ENCODE measurements at regions not wholly inside any gene's neighbourhood (a gene's known extent, or its start where the extent isn't known, plus 50 kb on each side); places are given as distances from the start of the nearest gene placed in this dataset.

- DNase-seq: no peak
Measured at GRCh38 chr3:77869423-77869822, 829.5 kb downstream of the ROBO2 start.

- DNase-seq: no peak
Measured at GRCh38 chr3:77871436-77871835, 831.5 kb downstream of the ROBO2 start.

- DNase-seq: no peak
Measured at GRCh38 chr3:77873598-77873997, 833.7 kb downstream of the ROBO2 start.

- no peak for DNase-seq
Measured at GRCh38 chr3:77885381-77885780, 845.5 kb downstream of the ROBO2 start.

GRCh38 chr3:77887611-77888010 lies 847.7 kb downstream of the ROBO2 start:
- no peak for DNase-seq

GRCh38 chr3:77889616-77890015 lies 849.7 kb downstream of the ROBO2 start:
- no peak for DNase-seq

GRCh38 chr3:77898621-77899020 lies 858.7 kb downstream of the ROBO2 start:
- DNase-seq: no peak

GRCh38 chr3:77902675-77903074 lies 862.8 kb downstream of the ROBO2 start:
- DNase-seq: no peak

GRCh38 chr3:77906102-77906709 lies 866.3 kb downstream of the ROBO2 start:
- no peak for DNase-seq

- no peak for DNase-seq
Measured at GRCh38 chr3:77913524-77914174, 873.8 kb downstream of the ROBO2 start.

GRCh38 chr3:77915336-77915735 lies 875.4 kb downstream of the ROBO2 start:
- no peak for DNase-seq

- no peak for DNase-seq
Measured at GRCh38 chr3:77917225-77917624, 877.3 kb downstream of the ROBO2 start.

- no peak for DNase-seq
Measured at GRCh38 chr3:77919244-77919643, 879.3 kb downstream of the ROBO2 start.

- DNase-seq: no peak
Measured at GRCh38 chr3:77931255-77932009, 891.5 kb downstream of the ROBO2 start.

- DNase-seq: no peak
Measured at GRCh38 chr3:77932926-77933325, 893.0 kb downstream of the ROBO2 start.

- no peak for DNase-seq
Measured at GRCh38 chr3:77933926-77934325, 894.0 kb downstream of the ROBO2 start.

GRCh38 chr3:77935418-77935817 lies 895.5 kb downstream of the ROBO2 start:
- DNase-seq: no peak

GRCh38 chr3:77939726-77940125 lies 899.8 kb downstream of the ROBO2 start:
- DNase-seq: no peak

GRCh38 chr3:77943598-77943997 lies 903.7 kb downstream of the ROBO2 start:
- no peak for DNase-seq

GRCh38 chr3:77945320-77945719 lies 905.4 kb downstream of the ROBO2 start:
- no peak for DNase-seq

GRCh38 chr3:77947671-77948070 lies 907.8 kb downstream of the ROBO2 start:
- no peak for DNase-seq

GRCh38 chr3:77967621-77968020 lies 927.7 kb downstream of the ROBO2 start:
- DNase-seq: no peak

GRCh38 chr3:77976079-77976478 lies 936.2 kb downstream of the ROBO2 start:
- no peak for DNase-seq

GRCh38 chr3:78003090-78003489 lies 963.2 kb downstream of the ROBO2 start:
- DNase-seq: no peak

Data from 8988T (cell line).